ENCODE measurements at regions not wholly inside any gene's neighbourhood (a gene's known extent, or its start where the extent isn't known, plus 50 kb on each side); places are given as distances from the start of the nearest gene placed in this dataset.

- Histone ChIP-seq H3K27me3 (ENCODE audit: insufficient read depth) (no peaks in the 10 kb centered on the region), H3K9me3 (no peaks in the 10 kb centered on the region), H3K9me2 (no peaks in the 10 kb centered on the region), H3K9ac (no peak overlapping the region), H3K79me2 (ENCODE audit: insufficient read depth) (no peaks in the 10 kb centered on the region), H2AFZ (ENCODE audit: low read depth) (no peak overlapping the region), H3K36me3 (replicated peaks in 1 of 2; ENCODE audit: control insufficient read depth in 1 of 2, insufficient read depth in 2 of 2, low read length in 1 of 2) (no peaks in the 10 kb centered on the region), H4K20me1 (ENCODE audit: insufficient read depth) (no peaks in the 10 kb centered on the region), H3K4me3 (ENCODE audit: low read depth in 2 of 2, low read length in 1 of 2) (no peak overlapping the region), H3K4me1 (ENCODE audit: control insufficient read depth in 1 of 2, insufficient read depth in 2 of 2, low read depth in 1 of 2, low read length in 1 of 2) (no peaks in the 10 kb centered on the region), H3K4me2 (no peak overlapping the region), H3K27ac (ENCODE audit: low read depth in 2 of 2, low read length in 1 of 2) (no peak overlapping the region), H3F3A (replicated peaks; ENCODE audit: insufficient read depth) (no peaks in the 10 kb centered on the region)
- POLR2A ChIA-PET, result no interaction called here
- WGBS (ENCODE audit: low lambda C conversion rate), result 52% methylated on average over 10 of the region's 10 CpGs
- TF ChIP-seq REST (IDR thresholded peaks at IDR 0.05; ENCODE audit: low read depth, low read length) (no peak), NRF1 (IDR thresholded peaks at IDR 0.05; ENCODE audit: low read depth, low read length) (no peak), CTCF (IDR thresholded peaks at IDR 0.05) (no peak)
- CTCF ChIA-PET, result no interaction called here
- DNase-seq, result no peak
These were observed 1183.7 kb upstream of the NXPH2 start for GRCh38 chr2:139963863-139964355.

GRCh38 chr2:139949242-139949972 is 1169.2 kb upstream of the NXPH2 start:
- H3K4me3 ChIP-seq (ENCODE audit: low read depth in 2 of 2, low read length in 1 of 2), result no peak overlapping the region
- no peaks in the 10 kb centered on the region for H3K4me1 ChIP-seq (ENCODE audit: control insufficient read depth in 1 of 2, insufficient read depth in 2 of 2, low read depth in 1 of 2, low read length in 1 of 2)
- no peaks in the 10 kb centered on the region for H3K9me2 ChIP-seq
- no peak overlapping the region for H3K4me2 ChIP-seq
- no peaks in the 10 kb centered on the region for H3F3A ChIP-seq (replicated peaks; ENCODE audit: insufficient read depth)
- POLR2A ChIA-PET, result no interaction called here
- CTCF ChIA-PET, result no interaction called here
- H3K27ac ChIP-seq (ENCODE audit: low read depth in 2 of 2, low read length in 1 of 2), result no peak overlapping the region
- no peaks in the 10 kb centered on the region for H3K9me3 ChIP-seq
- H3K36me3 ChIP-seq (replicated peaks in 1 of 2; ENCODE audit: control insufficient read depth in 1 of 2, insufficient read depth in 2 of 2, low read length in 1 of 2), result no peaks in the 10 kb centered on the region
- H4K20me1 ChIP-seq (ENCODE audit: insufficient read depth), result no peaks in the 10 kb centered on the region
- H3K79me2 ChIP-seq (ENCODE audit: insufficient read depth), result no peaks in the 10 kb centered on the region
- H3K9ac ChIP-seq, result no peak overlapping the region
- H2AFZ ChIP-seq (ENCODE audit: low read depth), result no peak overlapping the region
- 47% methylated on average over 6 of the region's 6 CpGs for WGBS (ENCODE audit: low lambda C conversion rate)
- no peak for DNase-seq
- H3K27me3 ChIP-seq (ENCODE audit: insufficient read depth), result no peaks in the 10 kb centered on the region
- TF ChIP-seq TEAD4 (IDR thresholded peaks at IDR 0.05; ENCODE audit: borderline replicate concordance, insufficient read depth) (no peak), NFIC (IDR thresholded peaks at IDR 0.05; ENCODE audit: borderline replicate concordance) (no peak), EZH2phosphoT487 (IDR thresholded peaks at IDR 0.05; ENCODE audit: borderline replicate concordance, low read depth) (no peak), CTCF (IDR thresholded peaks at IDR 0.05) (no peak), ZBTB33 (IDR thresholded peaks at IDR 0.05; ENCODE audit: borderline replicate concordance, low read depth) (no peak), CHD2 (IDR thresholded peaks at IDR 0.05; ENCODE audit: low read length, partially characterized antibody) (no peak), FOXM1 (IDR thresholded peaks at IDR 0.05; ENCODE audit: low read depth) (no peak), POLR2AphosphoS5 (IDR thresholded peaks at IDR 0.05; ENCODE audit: low read depth, low read length) (no peak), GATA2 (CRISPR knock-in tag; IDR thresholded peaks at IDR 0.05) (no peak), TCF12 (IDR thresholded peaks at IDR 0.05) (no peak), MAX (IDR thresholded peaks at IDR 0.05; ENCODE audit: low read depth) (no peak), FOXJ3 (CRISPR knock-in tag; IDR thresholded peaks at IDR 0.05) (no peak), USF2 (IDR thresholded peaks at IDR 0.05; ENCODE audit: borderline replicate concordance, low read depth, low read length) (no peak)

Data from SK-N-SH (cell line).